GM21360 (cell line): ENCODE measurements at regions not wholly inside any gene's neighbourhood (a gene's known extent, or its start where the extent isn't known, plus 50 kb on each side); places are given as distances from the start of the nearest gene placed in this dataset.

Experiments used
- ATAC-seq: cut with Tn5 transposase; IDR thresholded peaks from one replicate; pipeline ENCODE4 v1.9.1; 2021; ENCODE audit warnings: mild to moderate bottlenecking, moderate library complexity; ENCODE audit not compliant: unreplicated experiment

DNA sequence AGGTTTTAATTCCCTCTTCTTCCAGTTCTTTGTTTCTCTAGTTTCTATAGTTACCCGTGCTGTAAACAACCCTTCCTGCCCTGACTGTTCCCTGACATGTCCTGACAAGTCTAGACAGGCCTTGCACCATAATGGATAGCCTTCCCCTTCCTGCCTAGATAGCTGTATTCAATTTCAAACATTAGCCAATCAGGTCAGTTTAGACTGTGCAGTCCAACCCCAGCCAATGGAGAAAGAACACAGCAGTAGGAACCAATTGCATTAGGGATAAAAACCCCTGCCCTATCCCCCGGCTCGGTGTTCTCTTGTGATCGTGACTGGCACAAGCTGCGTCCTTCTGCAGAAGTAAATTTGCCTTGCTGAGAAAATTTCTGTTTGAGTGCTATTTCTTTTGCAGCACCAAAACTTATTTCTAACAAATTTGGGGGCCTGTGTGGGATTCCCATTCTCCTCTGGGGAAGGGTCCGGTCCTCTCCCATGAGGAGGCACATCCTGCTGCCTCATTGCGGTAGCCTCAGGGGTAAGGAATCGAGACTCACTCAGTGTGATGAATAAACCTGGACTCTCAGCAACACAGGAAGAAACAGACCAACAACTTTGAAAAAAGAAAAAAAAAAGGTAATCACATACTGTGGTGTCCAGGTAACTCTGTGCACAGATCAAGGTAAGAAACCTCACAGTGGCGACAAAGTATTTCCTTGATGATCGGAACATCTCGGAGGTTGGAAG is 248.7 kb upstream of the ECI2 start:
- ATAC-seq: no peak

DNA sequence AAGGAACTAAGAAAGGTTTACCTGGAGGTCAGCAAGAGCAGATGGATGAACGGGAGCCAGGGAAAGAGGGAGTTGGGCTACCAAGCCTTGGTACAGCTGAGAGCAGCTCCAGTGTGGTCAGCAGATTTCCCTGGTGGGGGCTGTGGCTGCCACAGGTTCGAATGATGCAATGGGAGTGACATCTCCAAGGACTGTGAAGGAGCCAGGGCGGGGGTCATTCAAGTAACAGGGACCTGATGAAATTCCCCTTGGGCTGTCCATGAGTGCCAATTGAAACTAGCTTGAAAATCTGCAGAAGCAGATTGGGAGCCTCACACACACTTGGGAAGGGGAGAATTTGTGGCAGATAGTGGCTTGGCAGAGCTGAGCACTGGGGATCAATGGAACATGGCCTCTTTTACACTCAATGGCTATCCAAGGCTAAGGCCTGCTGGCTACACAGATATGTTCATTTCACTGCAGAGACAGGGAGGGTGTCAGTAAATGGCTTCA is 247.0 kb upstream of the ECI2 start:
- no peak for ATAC-seq

DNA sequence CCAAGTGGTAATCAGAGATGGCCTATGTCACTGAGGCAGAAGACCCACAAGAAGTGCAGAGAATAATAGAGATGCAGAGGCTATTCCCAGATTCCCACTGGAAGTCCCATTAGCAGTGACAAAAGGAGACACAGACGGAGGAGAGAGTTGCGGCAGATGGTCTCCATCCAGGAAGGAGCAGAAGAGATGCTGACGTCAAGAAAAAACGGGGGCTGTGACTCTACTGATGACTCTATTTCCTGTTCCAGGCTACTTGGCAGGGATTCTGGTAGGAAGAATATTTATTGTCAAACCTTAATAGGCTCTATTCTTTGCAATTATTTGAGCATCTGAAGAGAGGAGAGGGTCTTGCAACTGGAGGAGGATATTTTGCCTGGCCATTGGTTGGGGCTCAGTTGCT is 246.0 kb upstream of the ECI2 start:
- ATAC-seq: no peak

DNA sequence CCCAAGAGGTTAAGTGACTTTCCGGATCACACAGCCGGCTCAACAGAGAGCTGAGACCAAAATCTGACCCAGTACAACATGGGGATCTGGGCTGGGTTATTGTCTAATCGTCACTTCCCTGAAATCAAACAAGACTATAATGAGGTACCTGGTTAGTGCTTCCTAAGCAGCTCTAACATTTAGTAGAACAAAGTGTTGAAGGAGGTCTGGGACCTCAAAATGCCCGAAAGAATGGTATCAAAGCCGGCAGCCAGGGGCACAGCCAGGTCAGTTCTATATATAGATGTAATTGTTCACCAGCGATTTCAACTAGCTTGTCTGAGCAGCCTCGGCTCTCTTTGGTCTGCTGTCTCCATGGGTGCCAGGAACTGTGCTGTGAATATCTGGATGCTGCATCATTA is 245.5 kb upstream of the ECI2 start:
- no peak for ATAC-seq

DNA sequence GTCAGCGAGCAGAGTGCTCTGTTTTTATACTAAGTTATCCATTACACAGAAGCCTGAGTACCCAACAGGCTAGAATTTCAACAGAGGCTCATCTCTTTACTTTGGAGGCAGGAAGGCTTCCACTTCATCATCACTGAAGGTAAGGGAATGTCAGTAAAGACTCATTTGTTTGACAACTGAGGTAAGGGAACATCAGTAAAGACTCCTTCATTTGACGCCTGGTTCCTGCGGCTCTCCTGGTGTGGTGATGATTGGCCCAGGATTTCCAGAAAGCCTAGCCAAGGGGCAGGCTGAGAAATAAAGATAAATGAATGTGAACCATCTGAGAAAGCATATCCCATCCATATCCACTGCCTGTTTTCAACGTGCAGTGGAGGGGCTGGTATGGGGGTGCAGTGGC is 244.6 kb upstream of the ECI2 start:
- ATAC-seq: no peak

DNA sequence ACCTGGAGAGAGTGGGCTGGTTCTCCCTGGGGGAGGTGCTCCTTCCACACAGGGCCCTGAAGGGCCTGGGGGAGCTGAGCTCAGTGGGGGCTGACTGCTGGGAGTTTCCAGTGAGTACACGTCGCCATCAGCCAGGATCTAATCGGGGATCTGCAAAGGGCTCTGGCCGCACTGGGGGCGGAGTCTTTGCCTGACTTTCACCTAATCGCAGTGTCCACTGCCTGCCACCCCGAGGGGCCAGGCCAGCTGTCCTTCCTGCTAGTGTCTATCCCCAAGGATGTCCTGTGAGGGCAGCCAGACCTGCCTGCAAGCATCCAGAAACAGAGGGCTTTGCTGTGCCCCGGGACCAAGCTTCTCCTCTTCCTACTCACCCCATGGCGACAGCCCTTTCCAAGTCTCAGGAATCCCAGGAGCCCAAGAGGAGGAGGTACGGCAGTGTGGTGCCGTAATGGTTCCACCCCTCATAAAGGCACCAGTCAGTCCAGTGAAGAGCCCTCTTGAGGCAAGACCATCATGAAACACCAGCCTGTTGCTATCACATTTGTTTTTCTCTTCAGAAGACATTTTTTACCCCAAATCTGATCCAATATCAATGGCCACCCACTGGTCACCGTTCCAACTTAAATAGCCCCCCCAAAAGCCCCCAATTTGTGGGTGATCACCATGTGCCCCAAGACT is 243.1 kb upstream of the ECI2 start:
- no peak for ATAC-seq

DNA sequence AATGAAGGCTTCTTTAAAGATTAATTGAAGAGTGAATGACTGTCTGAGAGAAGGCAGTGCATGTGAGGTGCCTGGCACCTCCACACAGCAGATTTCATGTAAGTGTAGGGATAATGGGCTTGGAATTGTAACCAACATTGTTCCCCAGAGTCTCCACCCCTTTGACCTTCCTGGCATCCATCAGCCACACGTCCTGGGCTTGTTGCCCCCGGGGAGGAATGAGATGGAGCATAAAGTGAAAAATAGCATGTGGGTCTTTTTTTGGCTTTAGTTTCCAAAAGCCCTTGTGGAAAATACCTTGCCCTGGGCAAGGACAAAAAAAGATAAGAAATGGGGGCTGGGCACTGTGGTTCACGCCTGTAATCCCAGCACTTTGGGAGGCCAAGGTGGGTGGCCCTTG is 242.2 kb upstream of the ECI2 start:
- no peak for ATAC-seq

DNA sequence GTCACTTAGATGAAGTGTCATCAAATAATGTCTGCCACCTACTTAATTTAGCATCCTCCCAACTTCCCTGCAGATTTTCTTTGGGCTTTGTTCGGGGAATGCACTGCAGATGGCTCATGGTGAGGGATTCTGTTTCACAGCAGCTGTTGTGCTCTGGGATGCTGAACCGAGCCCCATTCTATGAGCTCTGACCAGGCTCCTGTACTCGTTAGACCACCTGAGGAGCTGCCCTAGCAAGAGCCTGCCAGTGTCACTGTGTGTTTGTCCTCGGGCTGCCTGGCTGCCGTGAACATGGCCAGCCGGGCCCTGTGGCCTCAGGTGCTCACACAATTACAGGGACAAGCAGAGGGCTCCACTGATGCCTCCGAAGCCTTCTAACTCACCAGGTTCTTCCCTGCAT is 238.8 kb upstream of the ECI2 start:
- no peak for ATAC-seq

DNA sequence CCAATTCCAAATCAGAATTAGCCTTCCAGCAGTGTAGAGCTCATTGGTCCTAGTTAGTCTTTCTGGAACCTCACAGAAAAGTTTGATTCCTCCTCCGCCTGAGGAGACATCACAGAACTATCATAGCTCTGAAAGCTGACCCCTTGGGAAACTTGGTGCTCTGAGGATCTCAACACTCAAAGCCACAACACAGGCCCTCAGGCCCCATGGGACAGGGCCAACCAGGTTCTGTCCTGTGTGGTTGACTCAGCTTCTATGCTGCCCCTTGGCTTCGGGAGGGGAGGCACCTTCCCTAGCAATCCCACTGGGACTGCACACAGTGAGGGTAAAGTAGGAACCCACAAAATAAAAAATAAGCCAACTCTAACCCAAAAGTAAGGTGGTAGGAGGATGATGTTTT is 237.5 kb upstream of the ECI2 start:
- no peak for ATAC-seq

DNA sequence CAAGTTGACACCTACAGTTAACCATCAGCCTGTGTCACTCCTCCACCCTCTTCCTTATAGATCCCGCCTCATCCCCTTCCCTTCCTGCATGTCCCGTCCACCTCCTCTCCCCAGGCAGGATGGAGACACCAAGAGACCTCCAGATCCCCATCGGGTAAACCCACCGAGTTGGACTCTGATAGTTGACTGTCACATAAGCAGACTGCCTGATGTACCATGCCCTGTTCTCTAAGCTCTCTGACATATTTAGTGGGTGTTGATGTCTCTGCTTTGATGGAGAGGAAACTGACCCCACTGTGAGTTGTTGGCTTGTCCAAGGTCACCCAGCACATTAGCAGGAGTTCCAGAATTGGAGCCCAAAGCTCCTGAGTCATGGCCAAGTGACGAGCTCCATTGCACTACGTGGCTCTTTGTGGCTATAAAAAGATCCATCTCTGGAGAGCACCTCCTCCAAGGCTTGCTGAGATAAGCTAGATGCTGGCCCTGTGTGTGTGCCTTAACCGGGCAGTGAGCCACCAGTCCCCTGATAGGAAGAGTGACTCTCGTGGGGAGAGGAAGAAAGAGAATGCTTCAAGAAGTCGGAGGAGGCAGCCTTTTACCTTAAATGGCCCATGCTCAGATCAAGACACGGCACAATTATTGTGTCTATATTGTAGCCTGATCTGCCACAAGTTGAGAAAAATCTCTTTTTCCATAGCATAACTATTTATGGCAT is 236.0 kb upstream of the ECI2 start:
- no peak for ATAC-seq

DNA sequence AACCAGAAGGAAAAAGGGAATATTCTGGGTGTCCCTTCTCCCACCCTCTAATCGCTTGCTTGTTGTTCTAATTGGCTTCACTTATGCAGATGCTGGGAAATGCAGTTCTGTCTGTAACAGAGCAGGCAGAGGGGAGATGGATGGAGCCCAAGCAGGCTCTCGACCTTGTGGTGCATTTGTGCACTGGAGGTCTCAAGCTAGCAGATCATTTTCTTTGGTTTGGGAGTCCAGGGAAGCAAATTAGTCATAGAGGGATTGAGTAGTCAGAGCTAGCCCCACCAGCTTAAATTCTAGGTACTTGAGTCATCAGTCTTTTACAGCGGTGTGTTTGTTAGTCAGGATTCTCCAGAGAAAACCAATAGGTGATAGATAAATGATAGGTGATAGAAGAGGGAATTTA is 234.7 kb upstream of the ECI2 start:
- no peak for ATAC-seq

DNA sequence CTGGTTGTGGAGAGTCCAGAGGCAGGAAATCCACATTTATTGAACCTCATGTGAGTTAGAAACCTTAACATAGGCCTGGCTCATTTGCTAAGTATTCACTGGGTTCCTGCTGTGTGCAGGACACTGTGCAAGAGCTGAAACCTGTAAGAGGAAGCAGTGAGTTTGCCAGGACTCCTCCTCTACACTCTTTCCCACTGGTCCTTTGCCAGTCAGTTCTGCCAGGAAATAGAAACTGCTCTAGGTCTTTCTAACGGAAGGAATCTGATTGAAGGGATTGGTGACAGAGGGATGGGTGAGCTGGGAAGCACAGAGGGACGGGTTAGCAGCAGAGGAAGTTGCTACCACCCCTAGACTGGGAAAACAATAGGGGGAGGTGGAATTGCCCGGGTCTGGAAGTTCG is 234.2 kb upstream of the ECI2 start:
- no peak for ATAC-seq

DNA sequence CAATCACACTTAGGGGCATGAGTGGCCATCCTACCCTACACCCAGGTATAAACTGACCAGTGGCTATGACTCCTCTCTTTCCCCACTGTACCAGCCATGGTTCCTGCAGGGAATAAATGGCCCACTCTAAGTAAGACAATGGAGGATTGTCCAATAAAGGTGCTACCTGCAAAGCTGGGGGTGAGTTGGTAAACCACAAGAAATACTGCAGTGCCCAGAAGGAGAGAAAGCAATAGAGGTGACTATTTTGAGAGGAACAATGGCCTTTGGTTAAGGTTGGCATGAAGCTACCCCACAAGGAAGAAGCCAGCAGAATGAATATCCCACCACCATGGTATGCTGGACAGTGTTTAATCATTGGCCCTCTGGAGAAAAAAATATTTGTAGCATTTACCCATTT is 233.3 kb upstream of the ECI2 start:
- ATAC-seq: no peak

DNA sequence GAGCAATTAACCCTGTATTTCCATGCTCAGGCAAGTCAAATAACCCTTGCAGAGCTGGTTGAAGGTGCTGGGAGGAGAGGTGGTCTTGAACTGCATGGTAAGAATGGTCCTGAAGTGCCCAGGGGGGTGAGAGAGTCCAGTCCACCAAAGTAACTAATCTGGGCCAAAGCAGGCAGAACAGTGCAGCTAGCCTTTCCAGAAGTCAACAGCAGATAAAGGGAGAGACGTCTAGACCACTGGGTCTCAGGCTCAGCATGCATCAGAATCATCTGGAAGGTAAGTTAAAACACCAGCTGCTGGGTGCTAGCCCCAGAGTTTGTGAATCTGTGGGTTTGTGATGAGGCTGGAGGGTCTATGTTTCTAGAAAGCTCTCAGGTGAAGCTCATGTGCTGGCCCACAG is 232.3 kb upstream of the ECI2 start:
- no peak for ATAC-seq

DNA sequence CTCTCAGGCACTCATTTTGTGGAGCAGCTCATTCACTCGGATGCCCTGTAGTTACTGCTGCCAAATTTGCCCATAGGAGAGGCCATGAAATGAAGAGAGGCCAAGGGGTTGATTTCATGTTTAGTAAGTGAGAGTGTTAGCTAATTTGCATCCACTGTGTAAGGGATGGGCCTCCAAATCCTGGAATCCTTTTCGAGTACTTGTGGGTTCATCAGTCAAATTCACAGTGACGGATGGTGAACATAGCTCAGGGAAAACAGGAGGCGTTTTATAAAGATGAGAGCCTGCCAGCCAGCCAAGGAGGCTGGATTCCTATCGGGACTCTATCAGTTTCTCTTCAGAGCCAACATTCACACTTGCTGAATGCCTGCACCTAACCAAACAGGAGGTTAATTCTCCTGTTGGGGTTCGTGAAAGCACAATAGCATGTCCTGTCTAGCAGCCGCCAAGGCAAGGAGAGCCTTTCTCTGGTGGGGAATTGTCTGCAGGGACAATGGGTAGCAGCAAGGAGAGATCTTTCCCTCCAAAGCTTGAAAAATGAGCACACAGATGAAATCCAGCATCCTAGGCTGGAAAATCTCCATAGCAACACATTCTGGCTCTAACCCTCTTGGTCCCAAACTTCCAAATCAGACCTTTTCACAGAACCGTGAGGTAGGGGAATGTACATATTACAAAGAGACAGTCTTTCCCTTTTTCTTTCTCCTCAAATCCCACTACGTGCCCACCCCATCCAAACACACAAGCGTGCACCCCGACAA is 231.4 kb upstream of the ECI2 start:
- no peak for ATAC-seq

DNA sequence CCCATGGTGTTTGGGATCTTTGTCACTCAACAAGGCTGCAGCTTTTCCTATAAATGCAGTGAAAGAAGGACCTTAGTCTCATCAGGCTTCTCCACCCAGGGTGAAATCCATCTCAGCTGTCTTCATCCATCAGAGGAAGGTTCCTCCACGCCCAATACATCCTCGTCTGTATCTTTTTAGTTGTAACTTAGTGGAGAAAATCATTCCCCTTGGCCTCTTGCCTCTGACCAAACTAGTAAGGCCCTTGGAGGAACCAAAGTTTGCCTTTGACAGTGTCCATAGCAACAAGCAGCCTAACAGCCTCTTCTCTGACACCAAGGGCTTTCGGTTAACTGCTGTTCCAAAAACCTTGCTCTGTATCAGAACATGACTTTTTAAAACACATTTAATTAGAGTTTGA is 230.3 kb upstream of the ECI2 start:
- no peak for ATAC-seq

DNA sequence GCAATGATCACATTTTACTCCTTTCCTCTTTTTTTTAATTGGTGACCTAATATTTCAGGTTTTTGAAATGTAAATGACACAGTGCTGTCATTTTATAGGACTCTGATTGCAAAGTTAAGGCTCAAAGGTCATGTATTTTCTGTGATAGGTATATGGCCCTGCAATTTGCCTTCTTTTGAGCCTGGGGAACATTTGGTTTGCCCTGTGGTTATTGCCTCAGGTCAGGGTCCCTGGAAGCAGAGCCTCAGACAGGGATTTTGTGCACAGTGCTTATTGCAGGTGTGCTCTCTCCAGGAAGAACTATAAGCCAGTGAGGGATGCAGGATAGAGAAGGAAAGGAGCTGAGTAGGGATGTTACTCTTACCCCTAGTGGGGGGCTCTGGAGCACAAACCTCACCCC is 229.3 kb upstream of the ECI2 start:
- ATAC-seq: no peak

DNA sequence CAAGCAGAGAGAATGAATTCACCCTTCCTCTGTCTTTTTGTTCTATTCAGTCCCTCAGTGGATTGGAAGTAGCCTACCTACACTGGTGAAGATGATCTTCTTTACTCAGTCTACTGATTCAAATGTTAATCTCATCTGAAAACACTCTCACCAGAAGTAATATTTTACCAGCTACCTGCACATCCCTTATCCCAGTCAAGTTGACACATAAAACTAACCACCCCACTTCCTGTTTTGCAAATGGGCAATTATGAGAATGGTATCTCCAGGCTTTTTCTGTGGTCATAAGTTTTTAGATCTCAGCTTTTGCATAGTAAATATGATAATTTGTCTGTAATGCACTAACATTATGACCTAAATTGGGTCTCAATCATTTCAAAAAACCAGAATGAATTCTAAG is 228.8 kb upstream of the ECI2 start:
- ATAC-seq: no peak

DNA sequence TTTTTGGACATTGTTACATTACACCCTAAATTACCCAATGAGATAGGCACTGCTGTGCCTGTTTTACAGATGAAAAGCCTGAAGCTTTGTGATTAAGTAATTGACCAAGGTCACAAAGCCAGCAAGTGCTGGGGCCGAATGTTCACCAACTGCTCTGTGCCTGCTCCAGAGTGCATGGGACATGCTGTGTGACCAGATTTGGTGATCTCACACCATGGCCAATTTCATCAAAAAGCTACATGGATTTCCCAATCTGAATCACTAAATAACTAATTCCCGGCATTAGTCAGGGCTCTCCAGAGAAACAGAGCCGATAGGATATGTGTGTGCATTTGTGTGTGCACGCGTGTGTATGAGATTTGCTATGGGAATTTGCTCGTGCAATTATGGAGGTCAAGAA is 228.3 kb upstream of the ECI2 start:
- ATAC-seq: no peak

DNA sequence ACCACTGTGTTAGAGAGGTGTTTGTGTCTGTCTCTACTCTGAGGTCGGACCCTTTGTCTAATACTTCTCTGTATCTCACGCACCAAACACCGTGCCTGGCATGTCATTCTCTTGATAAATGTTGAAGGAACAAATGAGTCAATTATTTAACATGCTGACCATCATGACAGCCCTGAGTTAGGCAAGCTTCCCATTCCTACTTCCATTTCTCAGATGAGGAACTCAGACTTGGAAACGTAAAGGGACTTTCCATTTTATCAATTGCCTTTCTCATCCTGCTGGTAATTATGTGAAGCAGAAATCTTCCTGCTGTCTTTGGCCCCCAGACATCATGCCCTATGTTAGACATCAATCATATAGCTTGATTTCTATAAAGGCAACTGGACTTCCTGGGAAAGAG is 227.0 kb upstream of the ECI2 start:
- ATAC-seq: no peak

DNA sequence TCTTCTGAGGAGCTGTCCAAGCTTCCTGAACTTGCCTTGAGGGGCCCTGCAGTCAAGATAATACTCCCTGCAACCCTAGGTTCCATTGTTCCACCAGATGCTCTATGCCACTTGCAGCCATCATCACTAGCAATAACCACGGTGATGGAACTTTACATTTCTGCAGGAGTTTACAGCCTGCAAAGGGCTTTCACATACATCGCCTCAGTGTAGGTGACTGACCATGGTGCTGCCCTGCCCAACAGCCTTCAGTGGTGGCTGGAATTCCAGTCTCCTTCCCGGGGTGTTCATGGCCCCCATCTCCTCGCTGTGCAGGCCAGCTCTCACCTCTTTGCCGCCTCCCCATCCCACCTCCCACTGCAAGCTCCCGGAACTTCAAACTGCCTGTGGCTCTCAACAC is 225.5 kb upstream of the ECI2 start:
- ATAC-seq: no peak
